MM.1S (cell line): ENCODE measurements at regions not wholly inside any gene's neighbourhood (a gene's known extent, or its start where the extent isn't known, plus 50 kb on each side); places are given as distances from the start of the nearest gene placed in this dataset.

Experiments
- DNase-seq: peaks from one replicate; pipeline ENCODE4 v3.0.0-alpha.2; 2015
- H2AFZ ChIP-seq: fragments of 300-600 bp; sonication (generic); 2 replicates; pipeline ENCODE4 v1.6.0; 2016; ENCODE audit warnings: antibody characterized with exemption, low read length
- H3F3A ChIP-seq: fragments of 300-600 bp; sonication (generic); 2 replicates; pipeline ENCODE4 v1.6.1; 2016; ENCODE audit warnings: mild to moderate bottlenecking, antibody characterized with exemption, low read length, moderate library complexity, mixed read lengths; ENCODE audit not compliant: insufficient read depth
- H3K27ac ChIP-seq: fragments of 300-600 bp; sonication (generic); 2 replicates; pipeline ENCODE4 v1.5.1; 2016; ENCODE audit warnings: mild to moderate bottlenecking, low read length
- H3K27me3 ChIP-seq: fragments of 300-600 bp; sonication (generic); replicated peaks from 2 replicates; pipeline ENCODE4 v1.6.0; 2016; ENCODE audit warnings: low read length; ENCODE audit not compliant: insufficient read depth
- H3K36me3 ChIP-seq: fragments of 300-600 bp; sonication (generic); replicated peaks from 2 replicates; pipeline ENCODE4 v1.6.1; 2016; ENCODE audit warnings: mild to moderate bottlenecking, low read length, mixed read lengths; ENCODE audit not compliant: insufficient read depth
- H3K4me1 ChIP-seq: fragments of 300-600 bp; sonication (generic); 2 replicates; pipeline ENCODE4 v1.6.1; 2016; ENCODE audit warnings: low read length, mixed read lengths
- H3K4me2 ChIP-seq: fragments of 300-600 bp; sonication (generic); 2 replicates; pipeline ENCODE4 v1.6.0; 2016; ENCODE audit warnings: low read depth, low read length
- H3K4me3 ChIP-seq: fragments of 300-600 bp; sonication (generic); 2 replicates; pipeline ENCODE4 v1.5.1; 2016; ENCODE audit warnings: low read length, mixed read lengths
- H3K79me2 ChIP-seq: fragments of 300-600 bp; sonication (generic); 2 replicates; pipeline ENCODE4 v1.6.1; 2016; ENCODE audit warnings: mixed run types, low read length, mixed read lengths
- H3K9ac ChIP-seq: fragments of 300-600 bp; sonication (generic); 2 replicates; pipeline ENCODE4 v1.6.1; 2016; ENCODE audit warnings: low read length, mixed read lengths
- H3K9me2 ChIP-seq: fragments of 300-600 bp; sonication (generic); replicated peaks from 2 replicates; pipeline ENCODE4 v1.6.1; 2016; ENCODE audit warnings: mild to moderate bottlenecking, low read length, mixed read lengths; ENCODE audit not compliant: insufficient read depth
- H3K9me3 ChIP-seq: fragments of 300-600 bp; sonication (generic); replicated peaks from 2 replicates; pipeline ENCODE4 v1.6.1; 2016; ENCODE audit warnings: mild to moderate bottlenecking, low read length, mixed read lengths; ENCODE audit not compliant: insufficient read depth
- H4K20me1 ChIP-seq: fragments of 300-600 bp; sonication (generic); 2 replicates; pipeline ENCODE4 v1.6.1; 2016; ENCODE audit warnings: mild to moderate bottlenecking, low read length, moderate library complexity, mixed read lengths; ENCODE audit not compliant: insufficient read depth
- CTCF ChIP-seq: fragments of 300-600 bp; sonication (generic); IDR thresholded peaks from 2 replicates; pipeline ENCODE4 v1.5.1; 2016; ENCODE audit warnings: antibody characterized with exemption, low read length, mixed read lengths
- EZH2 ChIP-seq: fragments of 300-600 bp; sonication (generic); optimal IDR thresholded peaks from 2 replicates; pipeline ENCODE3; 2017; ENCODE audit warnings: low read depth, mild to moderate bottlenecking, antibody characterized with exemption, low read length, mixed read lengths
- EZH2phosphoT487 ChIP-seq: fragments of 300-600 bp; sonication (generic); IDR thresholded peaks from 2 replicates; pipeline ENCODE4 v1.6.1; 2018; ENCODE audit warnings: antibody characterized with exemption, low read length

- Histone ChIP-seq H3K27me3 (no peaks in the 10 kb centered on the region), H4K20me1 (no peaks in the 10 kb centered on the region), H3K4me2 (no peak overlapping the region), H3K9me2 (no peaks in the 10 kb centered on the region), H3K4me3 (no peak overlapping the region), H3K9ac (no peak overlapping the region), H3K9me3 (no peaks in the 10 kb centered on the region), H3K36me3 (no peaks in the 10 kb centered on the region), H3K27ac (no peak overlapping the region), H3F3A (no peaks in the 10 kb centered on the region), H2AFZ (no peak overlapping the region), H3K4me1 (0 out of 2 replicates have a peak, but pooled peaks cover 4% of the 10 kb centered on the region), H3K79me2 (no peaks in the 10 kb centered on the region)
- TF ChIP-seq EZH2phosphoT487 (no peak), EZH2 (no peak), CTCF (no peak)
- DNase-seq = peak; percentile 54
Measured at GRCh38 chr4:134533068-134533467, 331.5 kb upstream of the PABPC4L start.

GRCh38 chr4:134531013-134531412, 329.4 kb upstream of the PABPC4L start:
- no peak for DNase-seq
- TF ChIP-seq CTCF (no peak), EZH2 (no peak), EZH2phosphoT487 (no peak)
- Histone ChIP-seq H3K9ac (no peak overlapping the region), H3K4me3 (no peak overlapping the region), H3K79me2 (no peaks in the 10 kb centered on the region), H3K9me3 (no peaks in the 10 kb centered on the region), H3K4me1 (0 out of 2 replicates have a peak, but pooled peaks cover 4% of the 10 kb centered on the region), H2AFZ (no peak overlapping the region), H4K20me1 (no peaks in the 10 kb centered on the region), H3K4me2 (no peak overlapping the region), H3K27me3 (no peaks in the 10 kb centered on the region), H3K36me3 (no peaks in the 10 kb centered on the region), H3K9me2 (no peaks in the 10 kb centered on the region), H3F3A (no peaks in the 10 kb centered on the region), H3K27ac (no peak overlapping the region)

GRCh38 chr4:134529629-134530028, 328.0 kb upstream of the PABPC4L start:
- DNase-seq = no peak
- Histone ChIP-seq H4K20me1 (no peaks in the 10 kb centered on the region), H3K36me3 (no peaks in the 10 kb centered on the region), H3K9ac (no peak overlapping the region), H3K9me3 (no peaks in the 10 kb centered on the region), H3K27ac (no peak overlapping the region), H3K27me3 (no peaks in the 10 kb centered on the region), H3K4me3 (no peak overlapping the region), H3K79me2 (no peaks in the 10 kb centered on the region), H2AFZ (no peak overlapping the region), H3K4me1 (0 out of 2 replicates have a peak, but pooled peaks cover 4% of the 10 kb centered on the region), H3K9me2 (no peaks in the 10 kb centered on the region), H3F3A (no peaks in the 10 kb centered on the region), H3K4me2 (no peak overlapping the region)
- TF ChIP-seq EZH2phosphoT487 = no peak
- no peak for TF ChIP-seq CTCF
